ENCODE measurements at regions not wholly inside any gene's neighbourhood (a gene's known extent, or its start where the extent isn't known, plus 50 kb on each side); places are given as distances from the start of the nearest gene placed in this dataset.
"Not testable (repeated sequence)": the region's sequence is repeated elsewhere in the genome, so short reads cannot be mapped to it uniquely, and the experiment has no call there.

DNA sequence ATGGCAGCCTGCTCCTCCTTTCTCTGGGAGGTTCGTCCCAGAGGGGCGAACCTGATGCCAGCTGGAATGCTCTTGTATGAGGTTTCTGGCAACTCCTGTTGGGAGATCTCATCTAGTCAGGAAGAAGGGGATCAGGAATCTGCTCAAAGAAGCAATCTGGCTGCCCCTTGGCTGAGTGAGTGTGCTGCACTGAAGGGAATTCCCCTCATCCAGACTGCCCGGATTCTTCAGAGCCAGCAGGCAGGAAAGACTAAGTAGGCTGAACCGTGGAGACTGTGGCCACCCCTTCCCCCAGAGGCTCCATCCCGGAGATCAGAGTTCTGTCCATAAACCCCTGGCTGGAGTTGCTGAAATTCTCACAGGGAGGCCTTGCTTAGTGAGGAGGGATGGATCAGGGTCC lies 476.0 kb downstream of the CSNK1G3 start:
- DNase-seq, result no peak

DNA sequence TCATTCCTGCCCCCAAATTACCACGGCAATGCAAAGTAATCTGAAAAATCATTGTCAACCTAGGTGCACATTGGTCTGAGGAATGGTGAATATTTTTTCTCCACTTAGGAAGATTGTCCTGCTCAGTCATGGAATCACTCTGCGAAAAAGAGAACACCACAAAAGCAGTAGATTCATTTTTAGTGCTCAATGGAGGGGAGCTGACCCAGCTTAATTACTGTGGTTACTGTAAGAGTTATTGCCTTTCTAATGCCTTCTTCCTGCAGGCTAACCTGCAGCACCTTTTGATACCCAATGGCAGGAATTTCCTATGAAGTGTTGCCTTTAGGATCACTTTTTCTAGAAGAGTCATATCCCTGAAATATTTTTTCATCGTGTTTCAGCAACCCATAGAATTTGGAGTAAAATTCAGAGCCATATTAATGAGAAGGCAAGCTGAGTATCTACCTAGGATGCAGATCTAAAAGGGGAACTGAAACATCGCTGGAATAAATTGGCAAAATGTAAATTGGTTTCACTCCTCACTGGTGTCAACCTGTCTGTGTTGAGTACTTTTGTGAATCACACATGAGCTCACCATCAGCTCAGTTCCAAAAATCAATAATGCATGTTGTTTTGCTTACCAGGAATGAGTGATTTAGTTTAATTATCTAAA lies 464.5 kb downstream of the CSNK1G3 start:
- DNase-seq, result no peak

DNA sequence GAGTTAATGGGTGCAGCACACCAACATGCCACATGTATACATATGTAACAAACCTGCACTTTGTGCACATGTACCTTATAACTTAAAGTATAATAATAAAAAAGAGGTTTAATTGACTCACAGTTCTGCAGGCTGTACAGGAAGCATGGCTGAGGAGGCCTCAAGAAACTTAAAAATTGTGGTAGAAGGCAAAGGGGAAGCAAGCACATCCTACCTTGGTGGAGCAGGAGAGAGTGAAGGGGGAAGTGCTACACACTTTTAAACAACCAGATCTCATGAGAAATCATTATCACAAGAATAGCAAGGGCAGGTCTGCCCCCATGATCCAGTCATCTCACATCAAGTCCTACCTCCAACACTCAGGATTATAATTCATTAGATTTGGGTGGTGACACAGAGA lies 463.5 kb downstream of the CSNK1G3 start:
- DNase-seq, result not testable (repeated sequence)

DNA sequence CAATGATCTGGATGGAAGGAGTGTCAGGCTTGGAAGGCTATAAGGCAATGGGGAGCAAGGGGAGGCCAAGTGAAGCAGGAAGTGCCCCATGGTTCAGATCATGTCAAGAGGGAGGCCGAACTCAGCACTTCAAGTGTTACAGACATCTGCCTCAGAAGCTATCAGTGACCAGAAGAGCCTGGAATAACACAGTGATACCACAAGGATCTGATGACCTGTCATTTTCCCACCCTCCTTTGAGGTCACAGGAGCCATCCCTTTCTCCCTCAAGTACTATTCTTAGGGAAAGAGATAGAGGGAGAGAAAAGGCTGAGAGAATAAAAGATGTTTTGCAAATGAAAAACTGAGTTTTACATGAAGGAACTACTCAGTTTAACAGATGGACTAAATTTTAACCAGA lies 454.8 kb downstream of the CSNK1G3 start:
- no peak for DNase-seq

DNA sequence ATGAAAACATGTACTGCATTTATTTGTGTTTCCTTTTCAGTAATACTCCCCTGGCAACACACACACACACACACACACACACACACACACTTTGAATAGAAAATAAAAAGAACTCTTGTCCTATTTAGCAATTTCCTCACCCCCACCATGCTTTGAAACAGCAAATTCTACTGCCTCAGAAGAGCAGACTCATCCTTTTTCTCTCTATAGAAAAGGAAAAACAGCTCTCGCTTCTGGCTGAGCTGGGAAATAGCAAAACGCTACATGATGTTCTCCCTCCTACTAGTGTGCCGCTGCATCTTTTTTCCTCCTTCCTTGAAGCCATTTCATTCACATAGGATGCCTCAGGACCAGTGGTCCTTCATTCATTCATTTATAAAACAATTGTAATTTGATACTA lies 453.6 kb downstream of the CSNK1G3 start:
- DNase-seq, result no peak

DNA sequence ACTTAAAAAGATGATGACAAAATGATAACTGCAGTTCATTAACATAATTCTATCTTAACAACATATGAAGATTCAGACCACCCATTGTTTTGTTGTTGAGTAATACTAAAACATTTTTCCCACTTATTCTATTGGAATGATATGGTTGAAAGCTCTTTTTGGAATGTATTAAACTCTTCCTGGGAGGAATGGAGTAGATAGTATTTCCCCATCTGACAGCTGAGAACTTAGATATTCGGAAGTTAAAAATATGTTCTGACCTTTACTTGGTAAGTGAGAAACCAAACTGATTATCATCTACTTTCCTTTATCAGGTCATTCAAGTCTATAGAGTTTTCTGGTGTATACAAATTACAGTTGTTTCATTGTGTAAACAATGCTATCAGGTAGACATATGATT lies 452.9 kb downstream of the CSNK1G3 start:
- no peak for DNase-seq

DNA sequence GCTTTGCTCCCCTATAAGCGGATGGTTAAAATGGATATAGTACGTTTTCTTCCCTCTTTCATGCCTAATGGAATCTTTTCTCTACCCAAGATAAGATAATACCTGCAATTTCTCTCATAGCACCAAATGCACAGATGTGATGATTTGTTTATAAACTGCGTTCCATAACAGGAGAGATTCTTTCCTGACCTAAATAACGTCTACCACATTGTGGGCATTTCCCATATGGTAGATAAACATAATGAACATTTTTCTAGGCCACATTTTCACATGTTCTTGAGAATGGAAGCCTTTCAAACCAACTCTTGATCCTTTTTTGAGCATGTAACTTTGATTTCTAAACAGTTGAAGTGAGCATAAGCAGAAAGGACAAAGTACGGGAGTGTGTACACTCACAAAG lies 448.5 kb downstream of the CSNK1G3 start:
- no peak for DNase-seq

DNA sequence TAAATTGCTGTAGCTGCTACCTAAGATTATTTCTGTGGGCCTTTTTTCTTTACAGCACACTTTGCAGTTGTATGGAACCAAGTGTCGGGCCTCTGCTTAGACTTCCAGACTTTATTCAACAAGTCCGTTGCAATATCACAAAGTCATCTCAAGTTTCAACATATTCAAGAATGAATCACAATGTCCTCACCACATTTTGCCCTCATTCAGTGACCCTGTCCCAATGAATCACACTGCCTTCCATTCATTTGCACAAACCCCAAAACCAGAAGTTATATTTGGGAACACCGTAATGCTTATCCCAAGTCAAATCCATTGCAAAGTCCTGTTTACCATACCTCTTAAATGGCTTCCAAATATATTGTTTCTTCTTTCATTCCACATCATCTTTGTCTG lies 439.6 kb downstream of the CSNK1G3 start:
- DNase-seq, result no peak

DNA sequence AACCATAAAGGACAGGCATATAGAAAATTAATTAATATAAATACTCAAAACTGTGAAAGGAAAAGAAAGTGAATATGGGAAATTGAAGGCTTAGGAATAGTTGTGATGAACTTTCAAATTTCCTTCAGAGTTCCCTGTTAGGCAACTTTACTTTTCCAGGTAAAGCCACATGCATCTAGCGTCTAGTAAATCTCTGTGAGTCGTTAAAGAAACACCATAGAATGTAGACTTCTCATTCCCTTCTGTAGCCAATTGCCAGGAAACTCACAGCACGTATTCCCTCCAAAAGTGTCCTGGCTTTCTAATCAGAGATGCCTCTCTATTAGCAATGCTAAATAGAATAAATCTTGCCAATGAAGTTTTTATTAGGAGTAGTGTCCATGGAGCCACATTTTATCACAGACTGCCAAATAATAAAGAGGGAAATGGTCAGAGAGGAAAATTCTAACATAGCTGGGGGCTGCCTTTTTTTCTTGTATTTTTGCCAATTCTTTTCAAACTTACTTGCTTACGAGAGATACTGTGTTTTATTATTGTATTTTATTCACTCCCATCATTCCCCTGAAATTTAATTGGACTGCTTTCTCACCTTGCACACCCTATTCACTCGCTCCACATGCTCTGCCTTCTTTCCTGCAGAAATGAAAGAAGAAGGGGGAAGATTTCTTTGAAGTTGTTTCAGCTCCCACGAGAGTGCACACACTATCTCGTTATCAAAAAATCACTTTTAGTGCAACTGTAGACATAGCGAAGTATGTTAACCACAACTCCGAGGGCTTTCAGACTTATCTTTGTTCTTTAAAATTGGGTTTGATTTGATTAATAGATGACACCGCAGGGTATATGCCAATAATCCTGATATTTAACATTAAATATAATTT lies 439.0 kb downstream of the CSNK1G3 start:
- DNase-seq, result no peak

DNA sequence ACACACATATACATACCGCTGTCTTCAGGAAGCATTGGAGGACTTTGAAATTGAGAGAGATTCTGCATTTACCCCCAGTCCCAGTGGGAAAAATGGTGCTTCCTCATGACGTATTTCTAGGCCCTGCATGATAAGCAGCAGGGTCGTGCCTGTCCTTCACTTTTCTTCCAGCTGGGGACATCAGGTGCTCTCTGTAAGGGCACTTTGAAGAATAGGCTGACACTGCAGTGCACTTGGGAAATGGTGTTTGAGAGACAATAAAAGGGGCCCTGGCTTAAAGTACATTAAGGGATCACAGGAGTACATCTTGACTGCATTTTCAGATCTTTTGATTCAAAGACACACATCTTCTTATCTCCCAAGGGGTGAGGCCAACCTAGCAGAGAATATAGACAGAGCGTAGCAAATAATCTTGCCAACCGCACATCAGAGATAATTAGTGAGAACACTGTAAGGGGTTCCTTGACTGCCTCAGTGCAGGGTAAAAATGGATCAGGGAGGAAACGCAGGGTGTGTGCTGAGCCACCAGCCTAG lies 437.9 kb downstream of the CSNK1G3 start:
- DNase-seq, result no peak

DNA sequence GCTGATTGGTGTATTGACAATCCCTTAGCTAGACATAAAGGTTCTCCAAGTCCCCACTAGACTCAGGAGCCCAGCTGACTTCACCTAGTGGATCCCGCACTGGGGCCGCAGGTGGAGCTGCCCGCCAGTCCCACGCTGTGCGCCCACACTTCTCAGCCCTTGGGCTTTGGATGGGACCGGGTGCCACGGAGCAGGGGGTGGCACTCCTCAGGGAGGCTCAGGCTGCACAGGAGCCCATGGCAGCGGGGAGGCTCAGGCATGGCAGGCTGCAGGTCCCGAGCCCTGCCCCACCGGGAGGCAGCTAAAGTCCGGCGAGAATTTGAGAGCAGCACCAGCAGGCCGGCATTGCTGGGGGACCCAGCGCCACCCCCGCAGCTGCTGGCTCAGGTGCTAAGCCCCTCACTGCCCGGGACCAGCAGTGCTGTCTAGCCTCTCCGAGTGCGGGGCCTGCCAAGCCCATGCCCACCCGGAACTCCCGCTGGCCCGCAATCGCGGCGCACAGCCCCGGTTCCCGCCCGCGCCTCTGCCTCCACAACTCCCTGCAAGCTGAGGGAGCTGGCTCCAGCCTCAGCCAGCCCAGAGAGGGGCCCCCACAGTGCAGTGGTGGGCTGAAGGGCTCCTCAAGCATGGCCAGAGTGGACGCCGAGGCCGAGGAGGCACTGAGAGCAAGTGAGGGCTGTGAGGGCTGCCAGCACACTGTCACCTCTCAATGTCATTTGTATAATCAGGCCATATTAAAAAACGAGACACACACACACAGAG lies 437.2 kb downstream of the CSNK1G3 start:
- no peak for DNase-seq

DNA sequence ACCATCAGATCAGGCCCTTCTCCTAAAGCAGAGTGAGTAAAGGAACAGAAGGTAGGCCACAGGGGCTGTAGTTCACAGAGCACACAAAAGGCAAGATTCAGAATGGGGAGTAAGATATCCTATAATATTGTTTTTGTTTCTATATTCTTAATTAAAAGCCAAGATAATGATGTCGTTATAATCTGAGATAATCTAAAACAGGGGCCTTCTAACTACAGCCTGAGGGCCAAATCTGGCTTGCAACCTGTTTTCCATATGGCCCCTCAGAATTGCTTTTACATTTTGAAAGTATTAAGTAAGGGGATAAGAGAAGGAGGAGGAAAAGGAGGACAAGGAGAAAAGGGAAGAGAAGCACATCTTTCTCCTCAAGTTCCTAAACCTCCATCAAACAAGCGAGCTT lies 435.8 kb downstream of the CSNK1G3 start:
- no peak for DNase-seq

DNA sequence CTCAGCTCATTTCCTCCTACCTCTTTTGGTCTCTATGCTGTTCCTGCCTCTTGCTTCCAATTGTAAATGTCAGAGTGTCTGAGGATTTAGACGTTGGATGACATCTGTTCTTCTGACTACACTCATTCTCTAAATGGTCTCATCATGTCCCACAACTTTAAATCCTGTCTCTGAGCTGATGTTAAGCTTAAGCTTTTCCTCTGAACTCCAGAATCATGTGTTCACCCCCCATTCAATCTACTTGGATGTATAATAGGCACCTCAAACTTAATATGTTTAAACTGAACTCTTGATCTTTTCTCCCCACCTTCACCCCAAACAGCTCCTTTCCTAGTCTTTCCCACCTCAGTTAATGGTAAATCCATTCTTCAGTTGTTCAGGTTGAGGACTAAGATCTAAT lies 433.6 kb downstream of the CSNK1G3 start:
- no peak for DNase-seq

DNA sequence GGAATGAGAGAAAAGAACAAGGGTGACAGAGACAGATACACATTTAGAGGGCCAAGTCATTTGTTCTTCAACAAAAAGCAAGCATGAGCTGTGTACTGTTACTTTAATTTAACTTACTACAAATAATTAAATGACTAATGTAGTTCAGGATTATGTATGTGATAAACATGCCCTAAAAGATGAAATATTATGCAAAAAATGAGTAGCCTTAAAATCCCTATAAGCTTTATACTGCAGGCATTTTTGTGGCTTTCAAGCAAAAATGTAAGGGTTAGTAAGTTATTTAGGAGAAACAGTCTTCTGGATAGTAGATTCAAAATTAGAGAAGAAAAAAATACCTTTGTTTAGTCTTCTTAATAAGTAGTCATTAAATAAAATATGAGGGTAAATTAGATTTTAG lies 431.2 kb downstream of the CSNK1G3 start:
- no peak for DNase-seq

DNA sequence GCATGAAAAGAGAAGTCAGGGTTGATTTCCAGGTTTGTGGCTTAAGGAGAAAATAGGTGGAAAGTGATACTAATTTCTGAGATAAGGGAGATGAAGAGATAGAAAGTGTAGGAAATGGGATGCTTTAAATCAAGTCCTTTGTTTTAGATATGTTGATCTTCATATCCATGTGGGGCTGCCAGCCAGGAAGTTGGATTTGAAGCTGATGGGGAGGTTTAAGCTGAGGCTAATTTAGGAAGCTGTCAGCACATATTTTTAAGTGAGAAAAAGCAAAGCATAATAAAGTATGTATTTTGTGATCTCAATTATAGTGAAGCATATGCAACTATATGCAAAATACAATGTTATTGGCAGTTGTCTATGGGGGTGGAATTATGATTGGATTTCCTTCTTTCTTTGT lies 428.4 kb downstream of the CSNK1G3 start:
- DNase-seq, result no peak

DNA sequence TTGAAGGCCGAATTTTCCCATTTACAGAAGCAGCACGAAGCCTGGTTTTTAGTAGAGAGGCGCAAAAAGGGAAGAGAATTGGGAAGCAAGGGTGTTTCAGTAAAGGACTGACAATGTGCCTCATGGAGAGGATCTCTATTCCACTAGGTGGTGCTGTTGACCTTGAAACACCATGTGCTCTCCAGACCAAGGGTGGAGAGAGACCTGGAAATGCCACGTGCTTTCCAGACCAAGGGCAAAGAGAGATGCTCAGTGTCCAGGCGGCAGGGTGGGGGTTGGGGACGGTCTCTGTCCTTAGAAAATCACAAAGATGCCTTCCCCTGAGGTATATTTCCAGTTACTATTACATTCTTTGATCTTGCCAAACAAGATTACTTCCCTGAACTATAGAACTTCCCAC lies 425.3 kb downstream of the CSNK1G3 start:
- DNase-seq, result no peak

DNA sequence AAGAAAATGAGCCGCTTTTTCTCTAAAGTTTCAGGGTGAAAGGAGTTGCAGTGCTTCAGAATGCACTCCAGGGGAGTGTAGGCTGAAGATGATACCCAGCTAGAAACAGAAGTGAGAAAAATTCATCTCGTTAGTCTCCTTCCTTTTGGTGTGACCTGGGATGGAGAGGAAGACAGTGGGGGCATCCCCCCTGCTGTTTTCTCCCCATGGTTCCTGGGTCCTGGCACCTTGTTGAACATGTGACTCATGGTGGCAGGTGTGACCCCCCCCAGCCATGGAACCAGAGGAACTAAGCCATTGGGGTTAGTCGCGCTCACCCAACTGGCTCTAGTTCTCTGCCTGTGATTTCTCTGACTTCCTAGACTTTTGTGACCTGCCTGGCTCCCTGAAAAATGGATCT lies 424.6 kb downstream of the CSNK1G3 start:
- DNase-seq, result no peak

DNA sequence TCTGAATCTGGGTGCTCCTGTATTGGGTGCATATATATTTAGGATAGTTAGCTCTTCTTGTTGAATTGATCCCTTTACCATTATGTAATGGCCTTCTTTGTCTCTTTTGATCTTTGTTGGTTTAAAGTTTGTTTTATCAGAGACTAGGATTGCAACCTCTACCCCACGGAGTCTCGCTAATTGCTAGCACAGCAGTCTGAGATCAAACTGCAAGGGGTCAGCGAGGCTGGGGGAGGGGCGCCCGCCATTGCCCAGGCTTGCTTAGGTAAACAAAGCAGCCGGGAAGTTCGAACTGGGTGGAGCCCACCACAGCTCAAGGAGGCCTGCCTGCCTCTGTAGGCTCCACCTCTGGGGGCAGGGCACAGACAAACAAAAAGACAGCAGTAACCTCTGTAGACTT lies 421.8 kb downstream of the CSNK1G3 start:
- DNase-seq, result not testable (repeated sequence)

DNA sequence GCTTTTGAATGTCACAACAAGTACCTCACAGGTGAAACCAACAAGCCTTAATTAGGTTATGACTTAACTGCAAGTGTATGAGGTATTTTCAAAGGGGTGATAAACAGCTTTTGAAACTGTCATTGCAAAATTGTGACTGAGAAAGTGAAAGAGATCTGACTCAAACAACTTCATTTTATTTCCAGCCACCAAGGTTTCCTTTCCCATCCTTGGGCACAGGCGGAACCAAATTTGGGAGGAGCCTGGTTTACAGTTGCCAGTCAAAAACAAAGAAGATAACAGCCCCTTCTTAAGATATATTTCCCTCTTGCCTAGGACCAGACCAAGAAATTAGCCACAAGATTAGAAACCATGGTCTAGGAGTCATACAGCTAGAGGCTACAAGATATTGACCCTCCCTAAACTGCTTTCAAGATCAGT lies 417.1 kb downstream of the CSNK1G3 start:
- no peak for DNase-seq

DNA sequence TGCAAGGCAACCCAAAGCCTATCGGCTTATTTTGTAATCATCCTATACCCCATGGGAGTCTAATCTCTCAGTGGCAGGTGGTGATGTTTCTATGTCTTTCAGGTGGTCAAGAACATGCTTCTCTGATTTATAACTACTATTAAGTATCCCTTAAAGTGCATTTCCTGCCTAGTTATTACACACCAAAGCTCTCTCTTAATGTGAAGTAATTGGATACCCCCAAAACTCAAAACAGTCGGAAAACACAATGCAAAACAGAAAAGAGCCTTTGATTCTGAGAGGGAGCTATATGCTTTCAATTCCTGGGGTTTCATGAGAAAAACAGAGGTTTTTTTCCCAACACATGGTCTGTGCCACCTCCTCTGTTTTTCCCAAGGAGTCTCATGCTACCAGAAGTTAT lies 416.4 kb downstream of the CSNK1G3 start:
- DNase-seq, result no peak

DNA sequence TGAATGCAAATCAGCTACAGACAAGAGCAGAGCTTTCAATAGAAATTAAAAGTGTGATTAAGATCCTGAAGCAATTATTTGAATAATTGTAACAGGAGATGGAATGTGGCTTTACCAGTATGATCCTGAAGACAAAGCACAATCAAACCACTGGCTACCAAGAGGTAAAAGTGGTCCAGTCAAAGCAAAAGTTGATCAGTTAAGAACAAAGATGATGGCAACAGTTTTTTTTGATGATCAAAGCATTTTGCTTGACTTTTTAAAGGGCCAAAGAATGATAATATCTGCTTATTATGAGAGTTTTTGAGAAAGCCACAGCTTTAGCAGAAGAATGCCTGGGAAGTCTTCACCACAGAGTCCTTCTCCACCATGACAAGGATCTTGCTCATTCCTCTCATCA lies 409.2 kb downstream of the CSNK1G3 start:
- no peak for DNase-seq

DNA sequence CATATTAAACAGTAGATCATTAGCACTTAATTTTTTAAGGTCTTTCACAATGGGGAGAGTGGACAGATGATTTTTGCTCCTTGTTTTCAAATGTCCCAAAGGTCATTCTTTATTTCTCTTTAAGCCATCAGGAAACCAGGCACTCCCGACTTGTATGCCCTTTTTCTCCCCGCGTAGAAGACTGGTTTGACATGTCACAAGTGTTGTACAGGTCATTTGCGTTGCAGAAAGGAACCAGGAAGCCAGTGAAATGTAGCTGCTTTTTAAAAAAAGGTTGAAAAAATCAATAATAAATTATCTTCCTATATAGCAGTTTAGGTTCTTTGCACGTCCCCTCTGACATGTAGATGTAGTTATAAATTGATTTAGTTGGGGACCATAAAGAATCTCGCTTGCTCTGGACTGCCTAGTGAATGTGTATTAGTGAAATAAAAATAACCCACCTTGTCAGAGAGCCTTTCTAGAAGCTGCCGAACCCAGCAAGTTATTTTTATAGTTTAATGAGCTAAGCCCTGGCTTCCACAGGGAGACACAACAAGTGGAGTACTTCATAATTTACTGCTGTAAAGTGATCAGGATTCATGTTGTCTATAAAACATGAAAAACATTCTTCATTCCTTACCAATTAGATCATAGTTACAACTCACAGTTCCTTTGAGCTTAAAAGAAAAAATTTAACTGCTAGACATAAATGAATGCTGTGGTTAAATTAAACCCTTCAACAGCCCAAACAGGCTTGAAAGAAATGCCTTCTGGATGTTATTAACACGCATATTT lies 404.6 kb downstream of the CSNK1G3 start:
- no peak for DNase-seq

DNA sequence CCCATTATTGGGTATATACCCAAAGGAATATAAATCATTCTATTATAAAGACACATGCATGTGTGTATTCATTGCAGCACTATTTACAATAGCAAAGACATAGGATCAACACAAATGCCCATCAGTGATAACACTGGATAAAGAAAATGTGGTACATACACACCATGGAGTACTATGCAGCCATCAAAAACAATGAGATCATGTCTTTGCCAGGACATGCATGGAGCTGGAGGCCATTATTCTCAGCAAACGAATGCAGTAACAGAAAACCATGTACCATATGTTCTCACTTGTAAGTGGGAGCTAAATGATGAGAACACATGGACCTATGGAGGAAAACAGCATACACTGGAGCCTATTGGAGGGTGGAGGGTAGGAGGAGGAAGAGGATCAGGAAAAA lies 402.4 kb downstream of the CSNK1G3 start:
- DNase-seq, result no peak

Data from NCI-H345 (cell line).